ENCODE measurements at regions not wholly inside any gene's neighbourhood (a gene's known extent, or its start where the extent isn't known, plus 50 kb on each side); places are given as distances from the start of the nearest gene placed in this dataset.

- DNase-seq: no peak
These were observed 52.4 kb upstream of the SERINC1 start for GRCh38 chr6:122524056-122524455.

GRCh38 chr6:122530440-122531046 lies 58.9 kb upstream of the SERINC1 start:
- DNase-seq: peak; percentile 73

- no peak for DNase-seq
These were observed 61.9 kb upstream of the PKIB start for GRCh38 chr6:122548281-122548680.

GRCh38 chr6:122548820-122549219 lies 61.4 kb upstream of the PKIB start:
- DNase-seq: no peak

GRCh38 chr6:122553697-122554096 lies 56.5 kb upstream of the PKIB start:
- DNase-seq: peak; percentile 78

- peak; percentile 2 for DNase-seq
These were observed 54.6 kb upstream of the PKIB start for GRCh38 chr6:122555561-122555960.

- DNase-seq: no peak
These were observed 52.1 kb upstream of the PKIB start for GRCh38 chr6:122558080-122558479.

Measured in NCI-H1694 (cell line).